HCEC 1CT (cell line): ENCODE measurements at regions not wholly inside any gene's neighbourhood (a gene's known extent, or its start where the extent isn't known, plus 50 kb on each side); places are given as distances from the start of the nearest gene placed in this dataset.

Experiments used
- DNase-seq: peaks from one replicate; pipeline ENCODE4 v3.0.0-alpha.2; 2017

GRCh38 chr2:46239175-46239846 is 57.9 kb upstream of the EPAS1 start:
- no peak for DNase-seq

- no peak for DNase-seq
Measured at GRCh38 chr2:46239847-46240181, 57.4 kb upstream of the EPAS1 start.

- peak; percentile 61 for DNase-seq
Measured at GRCh38 chr2:46241344-46241743, 55.9 kb upstream of the EPAS1 start.

- no peak for DNase-seq
Measured at GRCh38 chr2:46245869-46246268, 51.3 kb upstream of the EPAS1 start.

GRCh38 chr2:46246790-46247189 is 50.4 kb upstream of the EPAS1 start:
- DNase-seq = no peak
